Embryonic facial prominence (tissue), 1 donor: ENCODE measurements at regions not wholly inside any gene's neighbourhood (a gene's known extent, or its start where the extent isn't known, plus 50 kb on each side); places are given as distances from the start of the nearest gene placed in this dataset.

Source experiments
- DNase-seq: peaks from one replicate; pipeline ENCODE4 v3.0.0-alpha.2; 2016; ENCODE audit errors: extremely low spot score

DNA sequence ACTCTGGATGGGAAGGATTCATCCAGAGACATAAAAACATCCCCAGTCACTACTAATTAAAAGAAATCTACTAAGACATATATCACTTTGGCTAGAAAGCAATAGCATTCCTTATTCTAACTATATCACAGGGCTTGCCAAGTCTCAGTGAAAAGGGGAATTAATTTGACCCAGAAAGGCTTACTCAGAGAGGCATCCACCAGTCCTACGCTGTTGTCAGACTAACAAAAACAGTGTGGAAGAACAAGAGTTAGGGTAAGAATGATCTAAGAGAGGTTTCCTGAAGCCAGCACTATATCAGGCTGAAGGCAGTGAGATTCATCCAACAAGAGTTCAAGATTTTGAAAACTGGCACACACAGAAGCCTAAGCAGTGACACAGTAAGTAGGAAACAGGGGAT is 126.1 kb downstream of the GDAP2 start:
- DNase-seq = no peak

DNA sequence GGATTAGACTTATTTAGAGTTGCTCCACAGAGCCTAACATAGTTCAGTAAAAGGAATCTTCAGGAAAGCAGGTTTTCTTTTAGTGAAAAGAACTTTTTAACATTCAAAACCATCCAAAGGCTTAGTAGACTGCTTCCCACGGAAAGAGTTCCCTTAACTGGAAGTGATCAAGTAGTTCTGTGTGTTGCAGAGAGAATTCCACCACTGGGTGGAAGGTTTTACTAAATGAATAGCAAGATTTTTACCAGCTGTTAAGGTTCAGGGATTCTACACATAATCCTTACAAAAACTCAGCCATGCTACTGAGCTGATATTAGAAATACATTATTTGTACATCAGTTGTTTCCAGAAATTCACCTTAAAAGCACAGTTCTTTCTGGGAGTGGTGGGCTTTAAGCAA is 119.7 kb downstream of the GDAP2 start:
- no peak for DNase-seq

DNA sequence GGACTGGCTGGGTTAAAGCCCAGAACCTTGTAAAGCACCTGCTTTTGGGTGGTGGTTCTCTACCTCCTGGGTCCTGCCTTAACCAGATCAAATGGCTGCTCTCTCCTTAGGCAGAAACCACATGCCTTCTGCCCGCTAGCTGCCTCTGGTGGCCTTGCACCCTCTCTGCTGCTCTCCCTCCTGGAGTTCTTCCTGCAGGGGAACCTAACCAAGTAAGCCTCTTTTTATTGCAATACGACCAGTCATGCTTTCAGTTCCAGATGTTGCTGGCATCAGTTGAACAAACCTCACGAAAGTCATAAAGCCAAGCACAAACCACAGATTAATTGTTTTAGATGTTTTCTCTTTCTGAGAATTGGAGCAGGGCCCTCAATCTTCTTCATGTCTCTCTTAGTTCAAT is 118.9 kb downstream of the GDAP2 start:
- DNase-seq = no peak

DNA sequence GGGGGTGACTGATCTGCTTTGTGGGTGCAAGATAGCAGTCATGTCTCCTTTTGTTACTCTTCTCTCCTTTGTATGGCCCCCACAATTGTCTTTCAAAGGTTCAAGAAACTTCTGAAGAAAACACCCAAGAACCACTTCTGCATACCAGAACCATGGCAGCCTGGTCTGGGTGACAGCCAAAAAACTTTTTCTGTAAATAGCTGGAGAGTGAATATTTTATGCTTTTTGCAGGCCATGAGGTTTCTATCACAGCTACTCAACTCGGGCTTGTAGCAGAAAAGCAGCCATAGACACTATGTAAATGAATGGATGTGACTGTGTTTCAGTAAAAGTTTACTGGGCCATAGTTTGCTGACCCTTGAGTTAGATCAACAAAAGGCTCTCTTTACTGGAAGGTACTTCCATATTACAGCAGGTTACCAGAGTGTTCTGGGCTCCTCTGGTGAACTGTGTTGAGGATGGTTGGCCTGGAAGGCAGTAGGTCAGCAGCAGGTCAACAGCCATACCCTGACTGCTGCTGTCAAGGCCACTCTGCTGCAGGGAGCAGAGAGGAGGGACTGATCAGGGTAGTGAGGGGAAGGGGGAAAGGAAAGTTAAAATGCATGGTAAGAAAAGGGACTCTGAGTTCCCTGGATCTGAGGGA is 116.4 kb downstream of the GDAP2 start:
- DNase-seq = peak; percentile 11
